Jurkat, Clone E6-1 (cell line): ENCODE measurements at regions not wholly inside any gene's neighbourhood (a gene's known extent, or its start where the extent isn't known, plus 50 kb on each side); places are given as distances from the start of the nearest gene placed in this dataset.

Experiments
- DNase-seq: peaks from one replicate; pipeline ENCODE4 v3.0.0-alpha.2; 2011; ENCODE audit warnings: low read depth, low spot score
- H3K4me3 ChIP-seq: 2 replicates; pipeline ENCODE4 v1.5.1; 2011; ENCODE audit warnings: mild to moderate bottlenecking, low read length, control low read depth, moderate library complexity

- no peak overlapping the region for H3K4me3 ChIP-seq
- no peak for DNase-seq
These were observed 326.2 kb upstream of the RAB6C start for GRCh38 chr2:129653246-129653645.

GRCh38 chr2:129654331-129654730 is 325.1 kb upstream of the RAB6C start:
- DNase-seq, result no peak
- H3K4me3 ChIP-seq, result no peak overlapping the region

- DNase-seq, result no peak
- no peak overlapping the region for H3K4me3 ChIP-seq
These were observed 323.3 kb upstream of the RAB6C start for GRCh38 chr2:129656081-129656598.

- no peak overlapping the region for H3K4me3 ChIP-seq
These were observed 321.0 kb upstream of the RAB6C start for GRCh38 chr2:129658430-129658829.

GRCh38 chr2:129661935-129662334 is 317.5 kb upstream of the RAB6C start:
- no peak for DNase-seq
- no peak overlapping the region for H3K4me3 ChIP-seq

More at GRCh38 chr2:129658430-129658829, 321.0 kb upstream of the RAB6C start:
- DNase-seq, result no peak

GRCh38 chr2:129667577-129667976 is 311.9 kb upstream of the RAB6C start:
- no peak overlapping the region for H3K4me3 ChIP-seq
- no peak for DNase-seq

GRCh38 chr2:129672521-129672920 is 306.9 kb upstream of the RAB6C start:
- H3K4me3 ChIP-seq, result no peak overlapping the region
- no peak for DNase-seq

GRCh38 chr2:129673234-129673633 is 306.2 kb upstream of the RAB6C start:
- no peak for DNase-seq
- H3K4me3 ChIP-seq, result no peak overlapping the region

GRCh38 chr2:129673847-129674711 is 305.4 kb upstream of the RAB6C start:
- DNase-seq, result no peak
- no peak overlapping the region for H3K4me3 ChIP-seq

- no peak overlapping the region for H3K4me3 ChIP-seq
- DNase-seq, result no peak
These were observed 300.7 kb upstream of the RAB6C start for GRCh38 chr2:129678751-129679150.

GRCh38 chr2:129681788-129682187 is 297.7 kb upstream of the RAB6C start:
- no peak for DNase-seq
- H3K4me3 ChIP-seq, result no peak overlapping the region

- no peak overlapping the region for H3K4me3 ChIP-seq
- peak; percentile 33 for DNase-seq
These were observed 289.6 kb upstream of the RAB6C start for GRCh38 chr2:129689653-129690448.

- no peak for DNase-seq
These were observed 284.0 kb upstream of the RAB6C start for GRCh38 chr2:129695496-129695895.

GRCh38 chr2:129698593-129698992 is 280.9 kb upstream of the RAB6C start:
- no peak for DNase-seq
- no peak overlapping the region for H3K4me3 ChIP-seq

More at GRCh38 chr2:129695496-129695895, 284.0 kb upstream of the RAB6C start:
- no peak overlapping the region for H3K4me3 ChIP-seq

GRCh38 chr2:129699781-129700573 is 279.5 kb upstream of the RAB6C start:
- H3K4me3 ChIP-seq, result no peak overlapping the region
- no peak for DNase-seq

- no peak for DNase-seq
- no peak overlapping the region for H3K4me3 ChIP-seq
These were observed 276.9 kb upstream of the RAB6C start for GRCh38 chr2:129702416-129703176.

- DNase-seq, result no peak
- no peak overlapping the region for H3K4me3 ChIP-seq
These were observed 274.4 kb upstream of the RAB6C start for GRCh38 chr2:129705085-129705484.

- no peak for DNase-seq
These were observed 271.7 kb upstream of the RAB6C start for GRCh38 chr2:129707800-129708199.

More at GRCh38 chr2:129707800-129708199, 271.7 kb upstream of the RAB6C start:
- H3K4me3 ChIP-seq, result no peak overlapping the region
